Liver (tissue), 8 donors: ENCODE measurements at regions not wholly inside any gene's neighbourhood (a gene's known extent, or its start where the extent isn't known, plus 50 kb on each side); places are given as distances from the start of the nearest gene placed in this dataset.

ENCODE experiments used
- DNase-seq: peaks from one replicate; pipeline ENCODE4 v3.0.0-alpha.2; 2017; ENCODE audit warnings: low spot score
- H3K27ac ChIP-seq, 2 donors: one replicate each; pipeline ENCODE4 v1.7.0; 2013; ENCODE audit warnings: inconsistent platforms in 2 of 2, low read length in 2 of 2, control low read depth in 1 of 2, low read depth in 1 of 2, mild to moderate bottlenecking in 1 of 2
- H3K27me3 ChIP-seq, 4 donors: one replicate each; pipeline versions ENCODE4 v1.6.1 to v1.7.0; 2013; ENCODE audit warnings: low read length in 3 of 4, inconsistent platforms in 1 of 4, mild to moderate bottlenecking in 1 of 4, moderate library complexity in 1 of 4; ENCODE audit not compliant: control insufficient read depth in 4 of 4, insufficient read depth in 4 of 4
- H3K36me3 ChIP-seq, 4 donors: one replicate each; pipeline versions ENCODE4 v1.6.1 to v1.7.0; 2013; ENCODE audit warnings: low read length in 3 of 4, mild to moderate bottlenecking in 3 of 4, low read depth in 1 of 4, moderate library complexity in 1 of 4; ENCODE audit not compliant: control insufficient read depth in 4 of 4, insufficient read depth in 3 of 4
- H3K4me1 ChIP-seq, 4 donors: one replicate each; pipeline versions ENCODE4 v1.6.1 to v1.7.0; 2013; ENCODE audit warnings: low read length in 3 of 4, mild to moderate bottlenecking in 3 of 4, moderate library complexity in 1 of 4; ENCODE audit not compliant: control insufficient read depth in 4 of 4, insufficient read depth in 4 of 4
- H3K4me3 ChIP-seq, 3 donors: one replicate each; pipeline versions ENCODE4 v1.6.1 to v1.7.0; 2013; ENCODE audit warnings: low read length in 3 of 3, control low read depth in 1 of 3, low read depth in 1 of 3, mild to moderate bottlenecking in 1 of 3
- H3K9ac ChIP-seq, 2 donors: one replicate each; pipeline ENCODE4 v1.7.0; 2013; ENCODE audit warnings: low read length in 2 of 2, mild to moderate bottlenecking in 2 of 2, moderate library complexity in 2 of 2, control low read depth in 1 of 2, low read depth in 1 of 2
- H3K9me3 ChIP-seq, 4 donors: one replicate each; pipeline versions ENCODE4 v1.6.1 to v1.7.0; 2013; ENCODE audit warnings: low read length in 3 of 4; ENCODE audit not compliant: control insufficient read depth in 4 of 4
- EGR1 ChIP-seq, 2 donors: IDR thresholded peaks; 2 replicates each; pipeline ENCODE4 v1.6.1; 2016 to 2018; ENCODE audit warnings: antibody characterized with exemption in 2 of 2, low read depth in 2 of 2
- FOXA1 ChIP-seq: IDR thresholded peaks from 2 replicates; pipeline ENCODE4 v1.6.1; 2016; ENCODE audit warnings: antibody characterized with exemption
- FOXA2 ChIP-seq: IDR thresholded peaks from 2 replicates; pipeline ENCODE4 v1.6.1; 2016; ENCODE audit warnings: antibody characterized with exemption
- GABPA ChIP-seq, 2 donors: IDR thresholded peaks in 1 of 2; conservative IDR thresholded peaks in 1 of 2; 2 replicates each; pipeline ENCODE4 v1.6.1; 2016; ENCODE audit warnings: antibody characterized with exemption in 2 of 2, mild to moderate bottlenecking in 1 of 2, moderate library complexity in 1 of 2
- HNF4A ChIP-seq, 2 donors: conservative IDR thresholded peaks; 2 replicates each; pipeline ENCODE4 v1.6.1; 2016; ENCODE audit warnings: antibody characterized with exemption in 2 of 2, mild to moderate bottlenecking in 2 of 2
- HNF4G ChIP-seq: IDR thresholded peaks from 2 replicates; pipeline ENCODE4 v1.6.1; 2016; ENCODE audit warnings: antibody characterized with exemption
- JUND ChIP-seq, 2 donors: IDR thresholded peaks; 2 replicates each; pipeline ENCODE4 v1.6.1; 2016; ENCODE audit warnings: antibody characterized with exemption in 2 of 2
- NR2F2 ChIP-seq: IDR thresholded peaks from 2 replicates; pipeline ENCODE4 v1.6.1; 2016; ENCODE audit warnings: antibody characterized with exemption
- RAD21 ChIP-seq, 2 donors: IDR thresholded peaks; 2 replicates each; pipeline ENCODE4 v1.6.1; 2016; ENCODE audit warnings: antibody characterized with exemption in 2 of 2, mild to moderate bottlenecking in 2 of 2
- RXRA ChIP-seq, 2 donors: IDR thresholded peaks; 2 replicates each; pipeline ENCODE4 v1.6.1; 2017 to 2018; ENCODE audit warnings: antibody characterized with exemption in 2 of 2, mild to moderate bottlenecking in 1 of 2
- SP1 ChIP-seq: IDR thresholded peaks from 2 replicates; pipeline ENCODE4 v1.6.1; 2018; ENCODE audit warnings: antibody characterized with exemption, mild to moderate bottlenecking
- TAF1 ChIP-seq: conservative IDR thresholded peaks from 2 replicates; pipeline ENCODE4 v1.6.1; 2016; ENCODE audit warnings: antibody characterized with exemption, mild to moderate bottlenecking
- YY1 ChIP-seq: IDR thresholded peaks from 2 replicates; pipeline ENCODE4 v1.6.1; 2016; ENCODE audit warnings: antibody characterized with exemption, mild to moderate bottlenecking
- WGBS: extraction: QIAGEN DNeasy Blood & Tissue Kit; methylation state at CpG from one replicate; pipeline ENCODE4 v1.1.7; 2013; 5-methylcytosine and 5-hydroxymethylcytosine counted together
- TF ChIP-seq, protein P1 (sequence below): IDR thresholded peaks from 2 replicates; pipeline ENCODE4 v1.6.1; 2016; ENCODE audit warnings: antibody characterized with exemption
- TF ChIP-seq, protein P2 (sequence below): IDR thresholded peaks from 2 replicates; pipeline ENCODE4 v1.6.1; 2016; ENCODE audit warnings: antibody characterized with exemption, mild to moderate bottlenecking
- TF ChIP-seq, protein P3 (sequence below): fragments of 150-350 bp; IDR thresholded peaks from 2 replicates; pipeline ENCODE4 v1.5.1; 2017; ENCODE audit warnings: improper control_type of control experiment, low read depth, low read length; ENCODE audit not compliant: missing input control
- TF ChIP-seq, protein P4 (sequence below): IDR thresholded peaks from 2 replicates; pipeline ENCODE4 v1.6.1; 2016; ENCODE audit warnings: antibody characterized with exemption
- TF ChIP-seq, protein P5 (sequence below): IDR thresholded peaks from 2 replicates; pipeline ENCODE4 v1.6.1; 2016; ENCODE audit warnings: antibody characterized with exemption
- donor health status: healthy.
- donor health status: healthy.
- donor health status: healthy.
- donor health status: healthy.
- donor health status: healthy.

DNA sequence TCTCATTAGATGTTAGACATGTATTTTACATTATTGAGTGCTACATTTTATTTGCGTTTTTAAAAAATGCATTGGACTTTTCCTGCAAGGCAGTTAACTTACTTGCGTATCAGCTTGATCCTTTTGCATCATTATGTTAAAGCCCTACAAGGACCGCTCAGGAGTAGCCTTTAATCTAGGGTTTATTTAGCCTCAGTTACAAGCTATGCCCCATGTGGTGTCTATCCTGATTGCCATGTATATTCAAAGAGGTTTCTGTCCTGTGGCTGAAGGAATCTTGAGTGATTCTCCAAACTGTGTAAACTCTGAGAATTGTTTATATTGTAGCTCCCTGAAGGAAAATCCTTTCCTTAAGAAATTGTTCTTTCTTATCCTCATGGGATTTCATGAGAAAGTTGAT lies 821.8 kb upstream of the AGA start:
- Histone ChIP-seq H3K4me1 (no peaks in the 10 kb centered on the region), H3K36me3 (no peaks in the 10 kb centered on the region), H3K4me3 (no peak overlapping the region), H3K9ac (no peak overlapping the region), H3K9me3 (peaks cover 0 to 2% (median 0%) of the 10 kb centered on the region in 4 donors), H3K27me3 (no peaks in the 10 kb centered on the region), H3K27ac (no peak overlapping the region)
- no peak for DNase-seq
- WGBS: 80% methylated on average over 3 of the region's 3 CpGs
- TF ChIP-seq GABPA (IDR thresholded peaks at IDR 0.05 in 1 of 2, conservative IDR thresholded peaks at IDR 0.05 in 1 of 2): no peak
- TF ChIP-seq SP1: no peak
- TF ChIP-seq HNF4A (conservative IDR thresholded peaks at IDR 0.05): no peak
- TF ChIP-seq, protein P1, sequence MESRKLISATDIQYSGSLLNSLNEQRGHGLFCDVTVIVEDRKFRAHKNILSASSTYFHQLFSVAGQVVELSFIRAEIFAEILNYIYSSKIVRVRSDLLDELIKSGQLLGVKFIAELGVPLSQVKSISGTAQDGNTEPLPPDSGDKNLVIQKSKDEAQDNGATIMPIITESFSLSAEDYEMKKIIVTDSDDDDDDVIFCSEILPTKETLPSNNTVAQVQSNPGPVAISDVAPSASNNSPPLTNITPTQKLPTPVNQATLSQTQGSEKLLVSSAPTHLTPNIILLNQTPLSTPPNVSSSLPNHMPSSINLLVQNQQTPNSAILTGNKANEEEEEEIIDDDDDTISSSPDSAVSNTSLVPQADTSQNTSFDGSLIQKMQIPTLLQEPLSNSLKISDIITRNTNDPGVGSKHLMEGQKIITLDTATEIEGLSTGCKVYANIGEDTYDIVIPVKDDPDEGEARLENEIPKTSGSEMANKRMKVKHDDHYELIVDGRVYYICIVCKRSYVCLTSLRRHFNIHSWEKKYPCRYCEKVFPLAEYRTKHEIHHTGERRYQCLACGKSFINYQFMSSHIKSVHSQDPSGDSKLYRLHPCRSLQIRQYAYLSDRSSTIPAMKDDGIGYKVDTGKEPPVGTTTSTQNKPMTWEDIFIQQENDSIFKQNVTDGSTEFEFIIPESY: no peak

DNA sequence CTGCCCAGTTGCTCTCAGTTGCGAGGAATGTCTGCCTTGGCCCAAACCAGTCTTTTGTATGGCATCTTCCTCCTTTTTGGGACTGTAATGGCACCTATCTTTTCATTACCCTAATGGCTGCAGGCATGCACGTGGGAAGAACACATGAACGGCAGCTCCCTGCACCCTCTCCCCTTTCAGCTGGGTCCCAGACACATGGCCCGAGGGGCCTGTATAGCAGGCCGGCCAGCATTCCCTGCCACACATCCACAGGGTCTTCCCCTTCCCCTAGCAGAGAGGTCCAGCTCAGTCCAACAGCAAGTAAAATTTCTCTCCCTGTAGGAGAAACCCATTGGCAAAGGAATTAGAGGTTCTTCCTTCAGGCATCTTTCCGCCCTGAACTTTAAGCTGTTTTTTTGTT lies 829.1 kb upstream of the AGA start:
- H3K27me3 ChIP-seq: no peaks in the 10 kb centered on the region
- no peak for DNase-seq
- H3K27ac ChIP-seq: no peak overlapping the region
- TF ChIP-seq TAF1 (no peak), RXRA (IDR thresholded peaks at IDR 0.05) (no peak)
- 85% methylated on average over 6 of the region's 6 CpGs for WGBS
- no peaks in the 10 kb centered on the region for H3K4me1 ChIP-seq
- no peak overlapping the region for H3K9ac ChIP-seq
- H3K36me3 ChIP-seq: no peaks in the 10 kb centered on the region
- no peaks in the 10 kb centered on the region for H3K9me3 ChIP-seq
- H3K4me3 ChIP-seq: no peak overlapping the region

DNA sequence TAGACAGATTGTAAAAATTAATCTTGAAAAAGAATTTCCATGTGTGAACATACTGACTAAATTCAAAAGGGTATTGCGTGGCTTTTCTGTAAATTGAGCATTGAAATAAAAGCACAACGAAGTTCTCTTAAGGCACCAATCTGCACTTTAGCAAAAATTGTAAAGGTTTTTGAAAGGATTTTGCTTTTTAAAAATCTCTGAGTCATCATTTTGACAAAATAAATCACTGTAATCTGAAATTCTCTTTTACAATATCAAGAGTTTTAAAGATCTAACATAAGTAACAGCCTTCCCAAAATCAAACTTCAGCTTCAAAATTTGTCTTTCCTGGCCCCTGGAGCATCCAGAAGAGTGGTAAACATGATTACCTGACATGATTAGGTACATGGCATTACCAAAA lies 830.9 kb upstream of the AGA start:
- no peaks in the 10 kb centered on the region for H3K9me3 ChIP-seq
- no peak overlapping the region for H3K9ac ChIP-seq

More for the DNA sequence above, 830.9 kb upstream of the AGA start:
- 89% methylated on average over 2 of the region's 2 CpGs for WGBS
- Histone ChIP-seq H3K4me3 (no peak overlapping the region), H3K27ac (no peak overlapping the region), H3K27me3 (no peaks in the 10 kb centered on the region), H3K4me1 (no peaks in the 10 kb centered on the region), H3K36me3 (no peaks in the 10 kb centered on the region)
- TF ChIP-seq, protein P2, sequence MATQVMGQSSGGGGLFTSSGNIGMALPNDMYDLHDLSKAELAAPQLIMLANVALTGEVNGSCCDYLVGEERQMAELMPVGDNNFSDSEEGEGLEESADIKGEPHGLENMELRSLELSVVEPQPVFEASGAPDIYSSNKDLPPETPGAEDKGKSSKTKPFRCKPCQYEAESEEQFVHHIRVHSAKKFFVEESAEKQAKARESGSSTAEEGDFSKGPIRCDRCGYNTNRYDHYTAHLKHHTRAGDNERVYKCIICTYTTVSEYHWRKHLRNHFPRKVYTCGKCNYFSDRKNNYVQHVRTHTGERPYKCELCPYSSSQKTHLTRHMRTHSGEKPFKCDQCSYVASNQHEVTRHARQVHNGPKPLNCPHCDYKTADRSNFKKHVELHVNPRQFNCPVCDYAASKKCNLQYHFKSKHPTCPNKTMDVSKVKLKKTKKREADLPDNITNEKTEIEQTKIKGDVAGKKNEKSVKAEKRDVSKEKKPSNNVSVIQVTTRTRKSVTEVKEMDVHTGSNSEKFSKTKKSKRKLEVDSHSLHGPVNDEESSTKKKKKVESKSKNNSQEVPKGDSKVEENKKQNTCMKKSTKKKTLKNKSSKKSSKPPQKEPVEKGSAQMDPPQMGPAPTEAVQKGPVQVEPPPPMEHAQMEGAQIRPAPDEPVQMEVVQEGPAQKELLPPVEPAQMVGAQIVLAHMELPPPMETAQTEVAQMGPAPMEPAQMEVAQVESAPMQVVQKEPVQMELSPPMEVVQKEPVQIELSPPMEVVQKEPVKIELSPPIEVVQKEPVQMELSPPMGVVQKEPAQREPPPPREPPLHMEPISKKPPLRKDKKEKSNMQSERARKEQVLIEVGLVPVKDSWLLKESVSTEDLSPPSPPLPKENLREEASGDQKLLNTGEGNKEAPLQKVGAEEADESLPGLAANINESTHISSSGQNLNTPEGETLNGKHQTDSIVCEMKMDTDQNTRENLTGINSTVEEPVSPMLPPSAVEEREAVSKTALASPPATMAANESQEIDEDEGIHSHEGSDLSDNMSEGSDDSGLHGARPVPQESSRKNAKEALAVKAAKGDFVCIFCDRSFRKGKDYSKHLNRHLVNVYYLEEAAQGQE: no peak
- no peak for TF ChIP-seq EGR1 (IDR thresholded peaks at IDR 0.05; ENCODE audit: low read depth in 2 of 2)
- TF ChIP-seq YY1: no peak
- TF ChIP-seq FOXA1: no peak
- no peak for TF ChIP-seq FOXA2
- no peak for TF ChIP-seq HNF4G
- TF ChIP-seq JUND (IDR thresholded peaks at IDR 0.05): no peak
- TF ChIP-seq RXRA (IDR thresholded peaks at IDR 0.05): no peak
- no peak for TF ChIP-seq NR2F2
- TF ChIP-seq, protein P3, sequence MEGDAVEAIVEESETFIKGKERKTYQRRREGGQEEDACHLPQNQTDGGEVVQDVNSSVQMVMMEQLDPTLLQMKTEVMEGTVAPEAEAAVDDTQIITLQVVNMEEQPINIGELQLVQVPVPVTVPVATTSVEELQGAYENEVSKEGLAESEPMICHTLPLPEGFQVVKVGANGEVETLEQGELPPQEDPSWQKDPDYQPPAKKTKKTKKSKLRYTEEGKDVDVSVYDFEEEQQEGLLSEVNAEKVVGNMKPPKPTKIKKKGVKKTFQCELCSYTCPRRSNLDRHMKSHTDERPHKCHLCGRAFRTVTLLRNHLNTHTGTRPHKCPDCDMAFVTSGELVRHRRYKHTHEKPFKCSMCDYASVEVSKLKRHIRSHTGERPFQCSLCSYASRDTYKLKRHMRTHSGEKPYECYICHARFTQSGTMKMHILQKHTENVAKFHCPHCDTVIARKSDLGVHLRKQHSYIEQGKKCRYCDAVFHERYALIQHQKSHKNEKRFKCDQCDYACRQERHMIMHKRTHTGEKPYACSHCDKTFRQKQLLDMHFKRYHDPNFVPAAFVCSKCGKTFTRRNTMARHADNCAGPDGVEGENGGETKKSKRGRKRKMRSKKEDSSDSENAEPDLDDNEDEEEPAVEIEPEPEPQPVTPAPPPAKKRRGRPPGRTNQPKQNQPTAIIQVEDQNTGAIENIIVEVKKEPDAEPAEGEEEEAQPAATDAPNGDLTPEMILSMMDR: no peak
- TF ChIP-seq, protein P1: no peak
- no peak for TF ChIP-seq GABPA (IDR thresholded peaks at IDR 0.05 in 1 of 2, conservative IDR thresholded peaks at IDR 0.05 in 1 of 2)
- TF ChIP-seq RAD21 (IDR thresholded peaks at IDR 0.05): no peak
- TF ChIP-seq, protein P4, sequence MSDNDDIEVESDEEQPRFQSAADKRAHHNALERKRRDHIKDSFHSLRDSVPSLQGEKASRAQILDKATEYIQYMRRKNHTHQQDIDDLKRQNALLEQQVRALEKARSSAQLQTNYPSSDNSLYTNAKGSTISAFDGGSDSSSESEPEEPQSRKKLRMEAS: no peak
- TF ChIP-seq TAF1: no peak
- TF ChIP-seq SP1: no peak
- TF ChIP-seq HNF4A (conservative IDR thresholded peaks at IDR 0.05): no peak
- TF ChIP-seq, protein P5, sequence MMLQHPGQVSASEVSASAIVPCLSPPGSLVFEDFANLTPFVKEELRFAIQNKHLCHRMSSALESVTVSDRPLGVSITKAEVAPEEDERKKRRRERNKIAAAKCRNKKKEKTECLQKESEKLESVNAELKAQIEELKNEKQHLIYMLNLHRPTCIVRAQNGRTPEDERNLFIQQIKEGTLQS: no peak
- DNase-seq: no peak
